ENCODE measurements at regions not wholly inside any gene's neighbourhood (a gene's known extent, or its start where the extent isn't known, plus 50 kb on each side); places are given as distances from the start of the nearest gene placed in this dataset.

DNA sequence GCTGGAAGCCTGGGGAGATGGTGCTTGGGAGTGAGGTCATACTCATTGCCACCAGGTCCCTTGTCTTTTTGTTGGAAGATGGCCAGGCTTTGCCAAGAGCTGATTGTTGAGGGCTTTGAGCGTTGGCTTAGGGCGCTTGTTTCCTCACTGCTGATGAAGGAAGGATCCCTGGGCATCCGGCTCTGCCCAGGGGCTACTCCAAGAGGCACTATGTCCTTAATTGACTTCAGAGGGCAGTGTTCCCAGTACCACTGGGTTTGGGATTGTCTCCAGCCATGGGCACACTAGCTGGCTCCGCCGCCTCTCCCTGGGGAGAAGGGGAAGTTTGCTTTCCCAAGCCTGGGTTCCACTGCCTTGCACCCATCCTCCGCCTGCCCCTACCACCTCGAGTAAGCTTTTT lies 57.2 kb upstream of the RGMA start (continued):
- TF ChIP-seq EZH2phosphoT487 (IDR thresholded peaks at IDR 0.05; ENCODE audit: borderline replicate concordance): no peak
- TF ChIP-seq, protein P1, sequence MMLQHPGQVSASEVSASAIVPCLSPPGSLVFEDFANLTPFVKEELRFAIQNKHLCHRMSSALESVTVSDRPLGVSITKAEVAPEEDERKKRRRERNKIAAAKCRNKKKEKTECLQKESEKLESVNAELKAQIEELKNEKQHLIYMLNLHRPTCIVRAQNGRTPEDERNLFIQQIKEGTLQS (IDR thresholded peaks at IDR 0.05): no peak
- no peak for TF ChIP-seq EGR1 (IDR thresholded peaks at IDR 0.05; ENCODE audit: low read depth)
- TF ChIP-seq YY1 (IDR thresholded peaks at IDR 0.05; ENCODE audit: extremely low read depth, insufficient replicate concordance, low read depth, low read length): no peak
- TF ChIP-seq ELF1 (IDR thresholded peaks at IDR 0.05; ENCODE audit: borderline replicate concordance, low read depth): no peak
- no peak for TF ChIP-seq CBX3 (IDR thresholded peaks at IDR 0.05; ENCODE audit: low read depth)
- TF ChIP-seq SIN3A (IDR thresholded peaks at IDR 0.05; ENCODE audit: low read depth): no peak
- TF ChIP-seq FOSL1 (IDR thresholded peaks at IDR 0.05; ENCODE audit: low read depth): no peak
- no peak for TF ChIP-seq RAD21 (IDR thresholded peaks at IDR 0.05; ENCODE audit: low read depth)
- no peak for TF ChIP-seq ZFX (IDR thresholded peaks at IDR 0.05)

DNA sequence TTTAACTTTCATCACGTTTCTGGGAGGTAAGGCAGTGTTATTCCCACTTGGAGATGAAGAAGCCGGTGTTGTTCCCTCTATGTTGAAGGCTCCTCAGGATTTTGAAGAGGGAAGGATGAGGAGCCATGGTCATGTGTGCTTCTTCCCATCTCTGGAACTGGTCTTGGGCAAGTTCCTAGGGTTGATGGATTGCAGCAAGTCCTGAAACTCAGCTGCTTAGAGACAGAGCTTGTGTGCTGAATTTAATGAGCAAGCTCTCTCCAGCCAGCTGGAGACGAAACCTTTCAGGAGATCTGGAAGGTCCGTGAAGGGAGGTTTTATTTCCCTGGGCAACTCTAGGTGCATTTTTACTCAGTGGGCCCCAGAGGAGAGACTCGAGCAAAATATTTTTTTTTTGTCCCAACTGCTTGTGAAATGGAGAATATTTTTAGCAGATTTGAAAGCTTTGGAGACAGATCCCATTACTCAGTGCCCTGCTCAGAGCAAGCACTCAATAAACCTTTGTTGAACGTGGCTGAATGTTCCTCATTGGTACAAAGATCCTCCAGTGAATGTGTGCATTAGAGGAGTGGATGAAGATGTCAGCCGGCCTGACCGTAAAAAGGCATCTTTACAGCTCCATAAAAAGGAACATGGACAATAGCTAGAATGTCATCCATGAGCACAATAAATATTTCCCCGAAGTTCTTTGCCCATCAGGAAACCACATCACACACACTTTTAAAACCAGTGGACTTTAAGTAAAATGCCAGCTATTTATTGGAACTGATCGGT lies 55.6 kb upstream of the RGMA start:
- intact Hi-C loops (cut with micrococcal nuclease): no loop called here
- TF ChIP-seq CBX3 (IDR thresholded peaks at IDR 0.05; ENCODE audit: low read depth): no peak
- no peak for TF ChIP-seq MAX (IDR thresholded peaks at IDR 0.05)
- TF ChIP-seq ELF1 (IDR thresholded peaks at IDR 0.05; ENCODE audit: borderline replicate concordance, low read depth): no peak
- TF ChIP-seq, protein P2, sequence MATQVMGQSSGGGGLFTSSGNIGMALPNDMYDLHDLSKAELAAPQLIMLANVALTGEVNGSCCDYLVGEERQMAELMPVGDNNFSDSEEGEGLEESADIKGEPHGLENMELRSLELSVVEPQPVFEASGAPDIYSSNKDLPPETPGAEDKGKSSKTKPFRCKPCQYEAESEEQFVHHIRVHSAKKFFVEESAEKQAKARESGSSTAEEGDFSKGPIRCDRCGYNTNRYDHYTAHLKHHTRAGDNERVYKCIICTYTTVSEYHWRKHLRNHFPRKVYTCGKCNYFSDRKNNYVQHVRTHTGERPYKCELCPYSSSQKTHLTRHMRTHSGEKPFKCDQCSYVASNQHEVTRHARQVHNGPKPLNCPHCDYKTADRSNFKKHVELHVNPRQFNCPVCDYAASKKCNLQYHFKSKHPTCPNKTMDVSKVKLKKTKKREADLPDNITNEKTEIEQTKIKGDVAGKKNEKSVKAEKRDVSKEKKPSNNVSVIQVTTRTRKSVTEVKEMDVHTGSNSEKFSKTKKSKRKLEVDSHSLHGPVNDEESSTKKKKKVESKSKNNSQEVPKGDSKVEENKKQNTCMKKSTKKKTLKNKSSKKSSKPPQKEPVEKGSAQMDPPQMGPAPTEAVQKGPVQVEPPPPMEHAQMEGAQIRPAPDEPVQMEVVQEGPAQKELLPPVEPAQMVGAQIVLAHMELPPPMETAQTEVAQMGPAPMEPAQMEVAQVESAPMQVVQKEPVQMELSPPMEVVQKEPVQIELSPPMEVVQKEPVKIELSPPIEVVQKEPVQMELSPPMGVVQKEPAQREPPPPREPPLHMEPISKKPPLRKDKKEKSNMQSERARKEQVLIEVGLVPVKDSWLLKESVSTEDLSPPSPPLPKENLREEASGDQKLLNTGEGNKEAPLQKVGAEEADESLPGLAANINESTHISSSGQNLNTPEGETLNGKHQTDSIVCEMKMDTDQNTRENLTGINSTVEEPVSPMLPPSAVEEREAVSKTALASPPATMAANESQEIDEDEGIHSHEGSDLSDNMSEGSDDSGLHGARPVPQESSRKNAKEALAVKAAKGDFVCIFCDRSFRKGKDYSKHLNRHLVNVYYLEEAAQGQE (IDR thresholded peaks at IDR 0.05; ENCODE audit: low read depth): no peak
- no peak for TF ChIP-seq SRF (IDR thresholded peaks at IDR 0.05; ENCODE audit: low read depth)
- no peak for TF ChIP-seq FOSL1 (IDR thresholded peaks at IDR 0.05; ENCODE audit: low read depth)
- TF ChIP-seq EGR1 (IDR thresholded peaks at IDR 0.05; ENCODE audit: low read depth): no peak
- no peak for TF ChIP-seq SP1 (IDR thresholded peaks at IDR 0.05; ENCODE audit: low read depth)
- TF ChIP-seq POLR2AphosphoS5 (IDR thresholded peaks at IDR 0.05; ENCODE audit: low read depth, low read length): no peak
- no peak for TF ChIP-seq EZH2phosphoT487 (IDR thresholded peaks at IDR 0.05; ENCODE audit: borderline replicate concordance)
- TF ChIP-seq ZNF274 (IDR thresholded peaks at IDR 0.05; ENCODE audit: low read depth, low read length): no peak
- no peak for TF ChIP-seq TCF7L2 (IDR thresholded peaks at IDR 0.05; ENCODE audit: borderline replicate concordance, extremely low read depth, insufficient read depth, insufficient read length)
- TF ChIP-seq RAD21 (IDR thresholded peaks at IDR 0.05; ENCODE audit: low read depth): no peak
- TF ChIP-seq, protein P1 (IDR thresholded peaks at IDR 0.05): no peak
- TF ChIP-seq JUND (IDR thresholded peaks at IDR 0.05): no peak
- TF ChIP-seq CTCF (IDR thresholded peaks at IDR 0.05 in 2 of 3, conservative IDR thresholded peaks at IDR 0.05 in 1 of 3; ENCODE audit: borderline replicate concordance in 1 of 3, insufficient read depth in 1 of 3, low read depth in 2 of 3, low read length in 2 of 3): no peak
- no peak for TF ChIP-seq ZFX (IDR thresholded peaks at IDR 0.05)

More for the DNA sequence above, 55.6 kb upstream of the RGMA start:
- CTCF ChIA-PET: no interaction called here
- no peaks in the 10 kb centered on the region for H3K36me3 ChIP-seq (ENCODE audit: control insufficient read depth in 1 of 2, insufficient read depth in 2 of 2, low read length in 2 of 2)
- no peak overlapping the region for H2AFZ ChIP-seq (ENCODE audit: low read depth, low read length, poor library complexity, severe bottlenecking)
- H3K9ac ChIP-seq (ENCODE audit: low read length): no peak overlapping the region
- no peaks in the 10 kb centered on the region for H3K9me3 ChIP-seq (ENCODE audit: control insufficient read depth in 1 of 2, insufficient read depth in 1 of 2, low read depth in 1 of 2, low read length in 2 of 2)
- H3K4me3 ChIP-seq (replicated peaks in 1 of 2; ENCODE audit: low read depth in 1 of 2, low read length in 2 of 2): no peak overlapping the region
- ATAC-seq (no peak), DNase-seq (ENCODE audit: low read depth, low spot score) (no peak)
- no TSS peak for BruUV-seq (replicated peaks)
- no peaks in the 10 kb centered on the region for H4K20me1 ChIP-seq (ENCODE audit: insufficient read depth)
- H3K79me2 ChIP-seq (ENCODE audit: insufficient read depth, low read length): no peaks in the 10 kb centered on the region
- no peaks in the 10 kb centered on the region for H3K9me2 ChIP-seq (ENCODE audit: insufficient read depth)
- POLR2A ChIA-PET: no interaction called here
- no peak overlapping the region for H3K27ac ChIP-seq (ENCODE audit: low read depth, low read length)
- RAD21 ChIA-PET (ENCODE audit: low non-redundant PET in 1 of 2, low total read pairs in 2 of 2, uncharacterized antibody in 2 of 2, unreplicated experiment in 2 of 2): no interaction called here
- H3K4me1 ChIP-seq (ENCODE audit: control insufficient read depth in 1 of 2, insufficient read depth in 2 of 2, low read length in 2 of 2): no peaks in the 10 kb centered on the region
- no peaks in the 10 kb centered on the region for H3K27me3 ChIP-seq (ENCODE audit: insufficient read depth, low read length)
- no peak overlapping the region for H3K4me2 ChIP-seq (ENCODE audit: low read length)
